Mesothelial cell of epicardium (in vitro differentiated cells): ENCODE measurements at regions not wholly inside any gene's neighbourhood (a gene's known extent, or its start where the extent isn't known, plus 50 kb on each side); places are given as distances from the start of the nearest gene placed in this dataset.
"Not testable (repeated sequence)": the region's sequence is repeated elsewhere in the genome, so short reads cannot be mapped to it uniquely, and the experiment has no call there.

ENCODE experiments used
- DNase-seq, 2 experiments: peaks; one replicate each; pipeline ENCODE4 v3.0.0; 2021; ENCODE audit warnings: low spot score in 2 of 2; ENCODE audit not compliant: unreplicated experiment in 2 of 2
- H3K27ac Mint-ChIP-seq: 2 replicates; pipeline ENCODE4 v1.8.0; 2021; ENCODE audit warnings: mixed read lengths
- H3K27me3 Mint-ChIP-seq: 2 replicates; pipeline ENCODE4 v1.8.0; 2021; ENCODE audit warnings: low read depth, mixed read lengths
- H3K36me3 Mint-ChIP-seq: 2 replicates; pipeline ENCODE4 v1.8.0; 2021; ENCODE audit warnings: mixed read lengths
- H3K4me1 Mint-ChIP-seq: 2 replicates; pipeline ENCODE4 v1.8.0; 2021; ENCODE audit warnings: mixed read lengths
- H3K4me3 Mint-ChIP-seq: 2 replicates; pipeline ENCODE4 v1.8.0; 2021; ENCODE audit warnings: mild to moderate bottlenecking, moderate library complexity, mixed read lengths
- H3K9me3 Mint-ChIP-seq: 2 replicates; pipeline ENCODE4 v1.8.0; 2021; ENCODE audit warnings: mixed read lengths
- CTCF ChIP-seq: fragments of 200-600 bp; sonication (generic); IDR thresholded peaks from one replicate; pipeline ENCODE4 v1.5.0; 2021; ENCODE audit warnings: antibody characterized with exemption; ENCODE audit not compliant: unreplicated experiment

GRCh38 chr3:197420566-197420965 is 122.2 kb upstream of the DLG1 start:
- peaks cover 23% of the 10 kb centered on the region for H3K4me1 Mint-ChIP-seq
- TF ChIP-seq CTCF: no peak
- no peak for DNase-seq
- H3K9me3 Mint-ChIP-seq: no peaks in the 10 kb centered on the region
- no peaks in the 10 kb centered on the region for H3K36me3 Mint-ChIP-seq
- no peak overlapping the region for H3K27ac Mint-ChIP-seq
- peaks cover 11% of the 10 kb centered on the region for H3K27me3 Mint-ChIP-seq
- no peak overlapping the region for H3K4me3 Mint-ChIP-seq

GRCh38 chr3:197420115-197420514 is 121.7 kb upstream of the DLG1 start:
- no peak for TF ChIP-seq CTCF
- Mint-ChIP-seq H3K9me3 (no peaks in the 10 kb centered on the region), H3K27ac (no peak overlapping the region), H3K4me1 (peaks cover 19% of the 10 kb centered on the region), H3K36me3 (no peaks in the 10 kb centered on the region), H3K27me3 (peaks cover 11% of the 10 kb centered on the region), H3K4me3 (no peak overlapping the region)
- no peak for DNase-seq

DNA sequence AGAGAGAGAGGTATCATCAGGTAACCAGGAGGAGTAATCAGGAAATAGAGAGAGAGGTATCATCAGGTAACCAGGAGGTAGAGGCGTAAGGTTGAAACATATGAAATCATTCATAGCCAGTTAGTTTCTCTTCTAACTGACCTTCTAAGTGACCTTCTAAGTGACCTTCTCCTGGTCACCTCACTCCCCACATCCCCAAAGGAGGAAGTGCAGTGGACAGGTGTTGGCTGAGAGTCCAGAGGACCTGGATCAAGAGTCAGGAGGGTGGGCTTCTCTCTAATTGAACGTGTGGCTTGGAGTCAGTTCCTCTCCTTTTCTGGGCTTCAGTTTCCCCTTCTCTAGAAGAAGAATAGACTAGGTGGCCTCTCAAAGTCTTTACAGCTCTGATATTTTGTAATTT is 121.3 kb upstream of the DLG1 start:
- H3K4me3 Mint-ChIP-seq: no peak overlapping the region
- H3K27ac Mint-ChIP-seq: no peak overlapping the region
- no peak for TF ChIP-seq CTCF
- peaks cover 15% of the 10 kb centered on the region for H3K4me1 Mint-ChIP-seq
- no peaks in the 10 kb centered on the region for H3K36me3 Mint-ChIP-seq
- peaks cover 11% of the 10 kb centered on the region for H3K27me3 Mint-ChIP-seq
- DNase-seq: no peak
- H3K9me3 Mint-ChIP-seq: no peaks in the 10 kb centered on the region

DNA sequence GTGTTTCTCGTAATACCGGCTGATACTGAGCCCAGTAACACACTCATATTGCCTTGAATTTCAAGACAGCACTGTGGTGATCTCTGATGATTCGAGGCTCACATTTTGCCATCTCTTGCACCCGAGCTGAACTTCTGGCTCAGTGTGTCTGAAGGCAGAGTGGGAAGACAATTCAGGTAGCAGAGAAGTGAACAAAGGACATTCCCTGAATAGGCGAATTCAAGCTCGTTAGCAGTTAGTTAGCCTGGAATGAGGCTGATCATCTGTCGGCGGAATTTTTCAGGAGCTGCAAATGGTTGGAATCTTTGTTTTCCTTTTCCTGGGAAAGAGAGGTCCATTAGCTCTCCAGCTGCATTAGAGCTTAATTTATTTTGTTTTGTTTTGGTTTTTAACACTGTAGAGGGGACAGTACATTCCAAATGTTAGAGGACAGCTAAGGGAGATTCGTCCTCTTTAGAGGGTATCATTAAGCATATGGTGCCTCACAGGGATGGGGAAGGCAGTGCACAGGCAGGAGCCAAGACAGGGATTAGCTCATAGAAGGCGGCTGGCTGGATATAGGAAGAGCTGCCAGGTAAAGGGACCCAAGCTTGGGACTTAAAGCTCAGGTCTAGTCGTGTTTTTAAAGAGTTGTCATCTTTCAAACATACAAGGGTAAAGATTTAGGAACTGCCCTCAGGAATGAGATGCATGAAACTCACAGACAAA is 119.7 kb upstream of the DLG1 start:
- peaks cover 2% of the 10 kb centered on the region for H3K9me3 Mint-ChIP-seq
- H3K4me3 Mint-ChIP-seq: no peak overlapping the region
- no peak overlapping the region for H3K27ac Mint-ChIP-seq
- no peaks in the 10 kb centered on the region for H3K36me3 Mint-ChIP-seq
- DNase-seq: no peak
- peaks cover 9% of the 10 kb centered on the region for H3K27me3 Mint-ChIP-seq
- TF ChIP-seq CTCF: no peak
- peaks cover 10% of the 10 kb centered on the region for H3K4me1 Mint-ChIP-seq

- Mint-ChIP-seq H3K4me1 (peaks cover 8% of the 10 kb centered on the region), H3K27ac (no peak overlapping the region), H3K9me3 (peaks cover 8% of the 10 kb centered on the region), H3K36me3 (no peaks in the 10 kb centered on the region), H3K4me3 (no peak overlapping the region), H3K27me3 (peaks cover 9% of the 10 kb centered on the region)
- no peak for DNase-seq
- no peak for TF ChIP-seq CTCF
These were observed 119.0 kb upstream of the DLG1 start for GRCh38 chr3:197417441-197417840.

DNA sequence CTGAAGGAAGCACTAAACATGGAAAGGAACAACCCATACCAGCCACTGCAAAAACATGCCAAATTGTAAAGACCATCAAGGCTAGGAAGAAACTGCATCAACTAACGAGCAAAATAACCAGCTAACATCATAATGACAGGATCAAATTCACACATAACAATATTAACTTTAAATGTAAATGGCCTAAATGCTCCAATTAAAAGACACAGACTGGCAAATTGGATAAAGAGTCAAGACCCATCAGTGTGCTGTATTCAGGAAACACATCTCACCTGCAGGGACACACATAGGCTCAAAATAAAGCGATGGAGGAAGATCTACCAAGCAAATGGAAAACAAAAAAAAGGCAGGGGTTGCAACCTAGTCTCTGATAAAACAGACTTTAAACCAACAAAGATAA is 113.5 kb upstream of the DLG1 start:
- DNase-seq, H3K4me1 Mint-ChIP-seq, H3K27ac Mint-ChIP-seq, H3K27me3 Mint-ChIP-seq, H3K4me3 Mint-ChIP-seq, H3K36me3 Mint-ChIP-seq: not testable (repeated sequence)
- peaks cover 28% of the 10 kb centered on the region for H3K9me3 Mint-ChIP-seq

DNA sequence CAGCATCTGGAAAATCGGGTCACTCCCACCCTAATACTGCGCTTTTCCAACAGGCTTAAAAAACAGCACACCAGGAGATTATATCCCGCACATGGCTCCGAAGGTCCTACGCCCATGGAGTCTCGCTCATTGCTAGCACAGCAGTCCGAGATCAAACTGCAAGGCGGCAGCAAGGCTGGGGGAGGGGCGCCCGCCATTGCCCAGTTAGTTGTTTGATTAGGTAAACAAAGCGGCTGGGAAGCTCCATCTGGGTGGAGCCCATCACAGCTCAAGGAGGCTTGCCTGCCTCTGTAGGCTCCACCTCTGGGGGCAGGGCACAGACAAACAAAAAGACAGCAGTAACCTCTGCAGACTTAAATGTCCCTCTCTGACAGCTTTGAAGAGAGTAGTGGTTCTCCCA is 111.8 kb upstream of the DLG1 start:
- not testable (repeated sequence) for H3K27me3 Mint-ChIP-seq, DNase-seq, H3K4me1 Mint-ChIP-seq, H3K27ac Mint-ChIP-seq, H3K4me3 Mint-ChIP-seq, H3K36me3 Mint-ChIP-seq
- peaks cover 28% of the 10 kb centered on the region for H3K9me3 Mint-ChIP-seq
